ENCODE measurements at regions not wholly inside any gene's neighbourhood (a gene's known extent, or its start where the extent isn't known, plus 50 kb on each side); places are given as distances from the start of the nearest gene placed in this dataset.

GRCh38 chr4:159018062-159018629 lies 84.7 kb upstream of the RAPGEF2 start:
- TF ChIP-seq CTCF (IDR thresholded peaks at IDR 0.05; ENCODE audit: control insufficient read depth, insufficient read depth, low read depth, low read length, missing control alignments): no peak
- no peak overlapping the region for H3K4me3 ChIP-seq (ENCODE audit: control insufficient read depth, low read depth, low read length)
- no peak for DNase-seq (ENCODE audit: low read depth)

- TF ChIP-seq CTCF (IDR thresholded peaks at IDR 0.05; ENCODE audit: control insufficient read depth, insufficient read depth, low read depth, low read length, missing control alignments): no peak
- no peak for DNase-seq (ENCODE audit: low read depth)
- no peak overlapping the region for H3K4me3 ChIP-seq (ENCODE audit: control insufficient read depth, low read depth, low read length)
These were observed 83.5 kb upstream of the RAPGEF2 start for GRCh38 chr4:159019356-159019755.

- no peak for DNase-seq (ENCODE audit: low read depth)
- no peak overlapping the region for H3K4me3 ChIP-seq (ENCODE audit: control insufficient read depth, low read depth, low read length)
- TF ChIP-seq CTCF (IDR thresholded peaks at IDR 0.05; ENCODE audit: control insufficient read depth, insufficient read depth, low read depth, low read length, missing control alignments): no peak
These were observed 81.1 kb upstream of the RAPGEF2 start for GRCh38 chr4:159021597-159022385.

- TF ChIP-seq CTCF (IDR thresholded peaks at IDR 0.05; ENCODE audit: control insufficient read depth, insufficient read depth, low read depth, low read length, missing control alignments): no peak
- no peak overlapping the region for H3K4me3 ChIP-seq (ENCODE audit: control insufficient read depth, low read depth, low read length)
- DNase-seq (ENCODE audit: low read depth): no peak
These were observed 79.1 kb upstream of the RAPGEF2 start for GRCh38 chr4:159023741-159024140.

- DNase-seq (ENCODE audit: low read depth): no peak
- H3K4me3 ChIP-seq (ENCODE audit: control insufficient read depth, low read depth, low read length): no peak overlapping the region
- TF ChIP-seq CTCF (IDR thresholded peaks at IDR 0.05; ENCODE audit: control insufficient read depth, insufficient read depth, low read depth, low read length, missing control alignments): no peak
These were observed 78.6 kb upstream of the RAPGEF2 start for GRCh38 chr4:159024266-159024665.

GRCh38 chr4:159024828-159025227 lies 78.1 kb upstream of the RAPGEF2 start:
- H3K4me3 ChIP-seq (ENCODE audit: control insufficient read depth, low read depth, low read length): no peak overlapping the region
- DNase-seq (ENCODE audit: low read depth): no peak
- TF ChIP-seq CTCF (IDR thresholded peaks at IDR 0.05; ENCODE audit: control insufficient read depth, insufficient read depth, low read depth, low read length, missing control alignments): no peak

Data from AG09309 (cell line).